HG03469 (cell line): ENCODE measurements at regions not wholly inside any gene's neighbourhood (a gene's known extent, or its start where the extent isn't known, plus 50 kb on each side); places are given as distances from the start of the nearest gene placed in this dataset.

ENCODE experiments used
- ATAC-seq: cut with Tn5 transposase; IDR thresholded peaks from one replicate; pipeline ENCODE4 v1.9.1; 2021; ENCODE audit warnings: mild to moderate bottlenecking, moderate library complexity, moderate number of reproducible peaks; ENCODE audit not compliant: unreplicated experiment

DNA sequence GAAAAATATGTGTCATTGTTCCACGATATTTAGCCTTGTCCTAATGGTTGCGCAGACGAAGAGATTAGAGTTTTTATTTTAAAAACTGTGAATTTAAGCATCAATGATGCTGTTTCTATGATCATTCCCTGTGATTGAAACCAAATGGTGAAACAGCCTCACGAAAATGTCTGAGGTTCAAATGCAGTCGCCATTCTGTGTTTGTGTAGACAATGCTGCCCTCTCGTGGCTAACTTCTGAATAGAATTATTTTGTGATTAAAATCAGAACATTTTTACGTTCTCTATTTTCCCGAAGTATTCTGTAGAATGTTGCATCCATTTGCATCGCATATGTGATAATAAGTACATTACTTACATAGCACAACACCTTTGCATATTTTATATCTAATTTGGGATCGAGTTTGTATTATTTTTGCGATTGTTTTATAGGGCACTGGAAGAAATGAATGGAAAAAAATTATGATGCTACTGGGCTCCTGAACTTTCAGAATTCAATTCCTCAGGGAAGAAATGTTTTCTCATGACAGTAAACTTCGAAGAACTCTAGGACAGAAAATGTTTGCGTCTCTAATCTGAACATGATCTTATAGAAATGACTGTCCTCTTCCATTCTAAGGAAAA, 54.8 kb upstream of the CREB1 start:
- no peak for ATAC-seq

GRCh38 chr2:207475546-207475945, 54.2 kb upstream of the CREB1 start:
- ATAC-seq: no peak

DNA sequence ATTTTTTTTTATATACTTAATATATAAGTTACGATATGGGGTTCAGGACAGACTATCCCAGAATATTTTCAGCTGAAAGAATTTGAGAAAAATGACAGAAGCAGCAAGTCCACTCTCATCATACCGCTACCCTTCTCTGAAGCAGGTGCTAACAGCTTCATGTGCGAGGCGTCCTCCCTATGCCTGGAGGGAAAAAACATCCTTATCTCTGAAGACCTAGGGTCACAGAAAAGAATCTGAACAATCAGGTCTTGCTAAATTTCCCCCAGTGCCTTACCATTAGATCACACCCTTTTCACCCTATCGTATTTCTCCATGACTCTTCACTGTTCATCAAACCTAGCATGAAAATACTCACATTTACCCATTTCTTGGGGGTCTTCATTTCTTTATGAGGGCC, 51.9 kb upstream of the CREB1 start:
- ATAC-seq: no peak

GRCh38 chr2:207478572-207478971, 51.2 kb upstream of the CREB1 start:
- no peak for ATAC-seq

- ATAC-seq: no peak
These were observed 50.5 kb upstream of the CREB1 start for GRCh38 chr2:207479198-207479785.
